Glutamatergic neuron (in vitro differentiated cells): ENCODE measurements at regions not wholly inside any gene's neighbourhood (a gene's known extent, or its start where the extent isn't known, plus 50 kb on each side); places are given as distances from the start of the nearest gene placed in this dataset.

Experiments
- DNase-seq: peaks from one replicate; pipeline ENCODE4 v3.0.0; 2022
- H3K27ac Mint-ChIP-seq: one replicate; pipeline ENCODE4 v1.8.0; 2020; ENCODE audit warnings: mild to moderate bottlenecking, mixed read lengths, inconsistent platforms; ENCODE audit not compliant: unreplicated experiment
- H3K27me3 Mint-ChIP-seq: one replicate; pipeline ENCODE4 v1.8.0; 2020; ENCODE audit warnings: mild to moderate bottlenecking, moderate library complexity, mixed read lengths, inconsistent platforms; ENCODE audit not compliant: unreplicated experiment
- H3K36me3 Mint-ChIP-seq: one replicate; pipeline ENCODE4 v1.8.0; 2020; ENCODE audit warnings: mild to moderate bottlenecking, mixed read lengths, inconsistent platforms; ENCODE audit not compliant: unreplicated experiment
- H3K4me1 Mint-ChIP-seq: one replicate; pipeline ENCODE4 v1.8.0; 2020; ENCODE audit warnings: mild to moderate bottlenecking, low read depth, mixed read lengths, inconsistent platforms; ENCODE audit not compliant: unreplicated experiment
- H3K4me3 Mint-ChIP-seq: one replicate; pipeline ENCODE4 v1.8.0; 2020; ENCODE audit warnings: mild to moderate bottlenecking, mixed read lengths, inconsistent platforms; ENCODE audit not compliant: unreplicated experiment
- H3K9me3 Mint-ChIP-seq: one replicate; pipeline ENCODE4 v1.8.0; 2020; ENCODE audit warnings: mild to moderate bottlenecking, moderate library complexity, mixed read lengths, inconsistent platforms; ENCODE audit not compliant: unreplicated experiment
- CTCF ChIP-seq: fragments of 200-600 bp; sonication (generic); IDR thresholded peaks from one replicate; pipeline ENCODE4 v1.5.0; 2021; ENCODE audit not compliant: partially characterized antibody, unreplicated experiment

GRCh38 chr2:198720266-198720665 is 737.5 kb downstream of the SATB2 start:
- Mint-ChIP-seq H3K9me3 (no peaks in the 10 kb centered on the region), H3K27ac (no peak overlapping the region), H3K4me1 (no peaks in the 10 kb centered on the region), H3K27me3 (peaks cover 2% of the 10 kb centered on the region), H3K36me3 (no peaks in the 10 kb centered on the region), H3K4me3 (no peak overlapping the region)
- DNase-seq: no peak
- TF ChIP-seq CTCF: no peak

GRCh38 chr2:198717451-198717850 is 740.3 kb downstream of the SATB2 start:
- TF ChIP-seq CTCF: no peak
- no peaks in the 10 kb centered on the region for H3K36me3 Mint-ChIP-seq
- H3K27ac Mint-ChIP-seq: no peak overlapping the region
- no peak for DNase-seq
- no peaks in the 10 kb centered on the region for H3K4me1 Mint-ChIP-seq
- H3K9me3 Mint-ChIP-seq: no peaks in the 10 kb centered on the region
- H3K4me3 Mint-ChIP-seq: no peak overlapping the region
- peaks cover 2% of the 10 kb centered on the region for H3K27me3 Mint-ChIP-seq

- TF ChIP-seq CTCF: no peak
- H3K4me1 Mint-ChIP-seq: no peaks in the 10 kb centered on the region
- no peaks in the 10 kb centered on the region for H3K36me3 Mint-ChIP-seq
- H3K27me3 Mint-ChIP-seq: peaks cover 3% of the 10 kb centered on the region
- no peaks in the 10 kb centered on the region for H3K9me3 Mint-ChIP-seq
- no peak for DNase-seq
- H3K27ac Mint-ChIP-seq: no peak overlapping the region
- no peak overlapping the region for H3K4me3 Mint-ChIP-seq
Measured at GRCh38 chr2:198715302-198715835, 742.4 kb downstream of the SATB2 start.

- H3K4me3 Mint-ChIP-seq: no peak overlapping the region
- no peaks in the 10 kb centered on the region for H3K9me3 Mint-ChIP-seq
- H3K27ac Mint-ChIP-seq: no peak overlapping the region
- no peak for DNase-seq
- H3K36me3 Mint-ChIP-seq: no peaks in the 10 kb centered on the region
- TF ChIP-seq CTCF: no peak
- H3K27me3 Mint-ChIP-seq: peaks cover 3% of the 10 kb centered on the region
- no peaks in the 10 kb centered on the region for H3K4me1 Mint-ChIP-seq
Measured at GRCh38 chr2:198712485-198712884, 745.3 kb downstream of the SATB2 start.

- H3K27me3 Mint-ChIP-seq: peaks cover 2% of the 10 kb centered on the region
- no peak for DNase-seq
- no peak overlapping the region for H3K4me3 Mint-ChIP-seq
- no peaks in the 10 kb centered on the region for H3K9me3 Mint-ChIP-seq
- no peak overlapping the region for H3K27ac Mint-ChIP-seq
- no peaks in the 10 kb centered on the region for H3K36me3 Mint-ChIP-seq
- TF ChIP-seq CTCF: no peak
- H3K4me1 Mint-ChIP-seq: no peaks in the 10 kb centered on the region
Measured at GRCh38 chr2:198711484-198711883, 746.3 kb downstream of the SATB2 start.
